ENCODE measurements at regions not wholly inside any gene's neighbourhood (a gene's known extent, or its start where the extent isn't known, plus 50 kb on each side); places are given as distances from the start of the nearest gene placed in this dataset.

- H3K4me2 ChIP-seq, result no peak overlapping the region
- 65% methylated on average over 1 of the region's 1 CpG for WGBS (ENCODE audit: low lambda C conversion rate)
- no peaks in the 10 kb centered on the region for H3K36me3 ChIP-seq (replicated peaks in 1 of 2; ENCODE audit: control insufficient read depth in 1 of 2, insufficient read depth in 2 of 2, low read length in 1 of 2)
- H3K27me3 ChIP-seq (ENCODE audit: insufficient read depth), result no peaks in the 10 kb centered on the region
- TF ChIP-seq RFX5 (IDR thresholded peaks at IDR 0.05; ENCODE audit: low read length) (no peak), NFIC (IDR thresholded peaks at IDR 0.05; ENCODE audit: borderline replicate concordance) (no peak), GATA2 (CRISPR knock-in tag; IDR thresholded peaks at IDR 0.05) (no peak), REST (IDR thresholded peaks at IDR 0.05; ENCODE audit: low read depth, low read length) (no peak), USF2 (IDR thresholded peaks at IDR 0.05; ENCODE audit: borderline replicate concordance, low read depth, low read length) (no peak), TCF12 (IDR thresholded peaks at IDR 0.05) (no peak)
- no peaks in the 10 kb centered on the region for H3K4me1 ChIP-seq (ENCODE audit: control insufficient read depth in 1 of 2, insufficient read depth in 2 of 2, low read depth in 1 of 2, low read length in 1 of 2)
- no peak overlapping the region for H3K9ac ChIP-seq
- H3K4me3 ChIP-seq (ENCODE audit: low read depth in 2 of 2, low read length in 1 of 2), result no peak overlapping the region
- no peak overlapping the region for H2AFZ ChIP-seq (ENCODE audit: low read depth)
- no peak overlapping the region for H3K27ac ChIP-seq (ENCODE audit: low read depth in 2 of 2, low read length in 1 of 2)
- H3F3A ChIP-seq (replicated peaks; ENCODE audit: insufficient read depth), result no peaks in the 10 kb centered on the region
- no peaks in the 10 kb centered on the region for H3K79me2 ChIP-seq (ENCODE audit: insufficient read depth)
- DNase-seq, result no peak
- no peaks in the 10 kb centered on the region for H3K9me3 ChIP-seq
- no peaks in the 10 kb centered on the region for H3K9me2 ChIP-seq
- ChIA-PET POLR2A (no interaction called here), CTCF (no interaction called here)
- no peaks in the 10 kb centered on the region for H4K20me1 ChIP-seq (ENCODE audit: insufficient read depth)
Measured at GRCh38 chr5:87868792-87869191, 399.9 kb downstream of the TMEM161B start.

GRCh38 chr5:87867281-87867680 is 401.4 kb downstream of the TMEM161B start:
- H3K4me2 ChIP-seq, result no peak overlapping the region
- H3K4me3 ChIP-seq (ENCODE audit: low read depth in 2 of 2, low read length in 1 of 2), result no peak overlapping the region
- H3K36me3 ChIP-seq (replicated peaks in 1 of 2; ENCODE audit: control insufficient read depth in 1 of 2, insufficient read depth in 2 of 2, low read length in 1 of 2), result no peaks in the 10 kb centered on the region
- H3K9me3 ChIP-seq, result no peaks in the 10 kb centered on the region
- ChIA-PET POLR2A (no interaction called here), CTCF (no interaction called here)
- no peak overlapping the region for H3K9ac ChIP-seq
- no peak overlapping the region for H2AFZ ChIP-seq (ENCODE audit: low read depth)
- H3K4me1 ChIP-seq (ENCODE audit: control insufficient read depth in 1 of 2, insufficient read depth in 2 of 2, low read depth in 1 of 2, low read length in 1 of 2), result no peaks in the 10 kb centered on the region
- no peaks in the 10 kb centered on the region for H3F3A ChIP-seq (replicated peaks; ENCODE audit: insufficient read depth)
- H3K27ac ChIP-seq (ENCODE audit: low read depth in 2 of 2, low read length in 1 of 2), result no peak overlapping the region
- WGBS (ENCODE audit: low lambda C conversion rate), result 5% methylated on average over 4 of the region's 4 CpGs
- H3K79me2 ChIP-seq (ENCODE audit: insufficient read depth), result no peaks in the 10 kb centered on the region
- no peaks in the 10 kb centered on the region for H3K9me2 ChIP-seq
- no peak for DNase-seq
- H3K27me3 ChIP-seq (ENCODE audit: insufficient read depth), result no peaks in the 10 kb centered on the region
- no peaks in the 10 kb centered on the region for H4K20me1 ChIP-seq (ENCODE audit: insufficient read depth)
- TF ChIP-seq TCF12 (IDR thresholded peaks at IDR 0.05), result no peak
- TF ChIP-seq NFIC (IDR thresholded peaks at IDR 0.05; ENCODE audit: borderline replicate concordance), result no peak
- TF ChIP-seq MEF2A (IDR thresholded peaks at IDR 0.05; ENCODE audit: borderline replicate concordance, low read depth), result no peak
- no peak for TF ChIP-seq IRF3 (IDR thresholded peaks at IDR 0.05; ENCODE audit: low read depth, low read length)
- TF ChIP-seq ZBTB33 (IDR thresholded peaks at IDR 0.05; ENCODE audit: borderline replicate concordance, low read depth), result no peak
- no peak for TF ChIP-seq ELF1 (IDR thresholded peaks at IDR 0.05)
- no peak for TF ChIP-seq MAX (IDR thresholded peaks at IDR 0.05; ENCODE audit: low read depth)
- no peak for TF ChIP-seq PBX3 (IDR thresholded peaks at IDR 0.05)
- no peak for TF ChIP-seq POLR2AphosphoS5 (IDR thresholded peaks at IDR 0.05; ENCODE audit: low read depth, low read length)
- TF ChIP-seq NRF1 (IDR thresholded peaks at IDR 0.05; ENCODE audit: low read depth, low read length), result no peak
- TF ChIP-seq FOSL2 (IDR thresholded peaks at IDR 0.05; ENCODE audit: borderline replicate concordance, low read depth), result no peak
- no peak for TF ChIP-seq FOXM1 (IDR thresholded peaks at IDR 0.05; ENCODE audit: low read depth)
- TF ChIP-seq TAF1 (IDR thresholded peaks at IDR 0.05; ENCODE audit: borderline replicate concordance, low read depth, low read length), result no peak

Measured in SK-N-SH (cell line).